Hippocampal formation (tissue), 2 donors: ENCODE measurements at regions not wholly inside any gene's neighbourhood (a gene's known extent, or its start where the extent isn't known, plus 50 kb on each side); places are given as distances from the start of the nearest gene placed in this dataset.
A peak's percentile ranks its signal among the peaks of the same experiment; 100 is the strongest.

Experiments
- DNase-seq, 2 donors: peaks; one replicate each; lab custom pipeline; 2025; lab: John Stamatoyannopoulos, UW

- DNase-seq = no peak
Measured at GRCh38 chr13:99027661-99028425, 50.0 kb upstream of the DOCK9 start.

GRCh38 chr13:99028890-99029289 is 51.0 kb upstream of the DOCK9 start:
- DNase-seq = no peak

GRCh38 chr13:99029576-99029975 is 51.7 kb upstream of the DOCK9 start:
- DNase-seq = no peak

GRCh38 chr13:99030326-99030725 is 52.5 kb upstream of the DOCK9 start:
- DNase-seq = no peak

GRCh38 chr13:99031832-99032231 is 54.0 kb upstream of the DOCK9 start:
- no peak for DNase-seq

- peak in 1 of 2 donors; percentile 81 for DNase-seq
Measured at GRCh38 chr13:99033814-99034213, 56.0 kb upstream of the DOCK9 start.

- DNase-seq = no peak
Measured at GRCh38 chr13:99034333-99035085, 56.6 kb upstream of the DOCK9 start.

GRCh38 chr13:99035715-99036114 is 57.9 kb upstream of the DOCK9 start:
- DNase-seq = no peak

GRCh38 chr13:99037756-99038155 is 59.9 kb upstream of the DOCK9 start:
- no peak for DNase-seq

- DNase-seq = no peak
Measured at GRCh38 chr13:99039718-99040280, 61.9 kb upstream of the DOCK9 start.

GRCh38 chr13:99040536-99041131 is 62.8 kb upstream of the DOCK9 start:
- no peak for DNase-seq

- no peak for DNase-seq
Measured at GRCh38 chr13:99041337-99041736, 63.5 kb upstream of the DOCK9 start.

GRCh38 chr13:99041788-99042187 is 63.9 kb upstream of the DOCK9 start:
- DNase-seq = no peak

- no peak for DNase-seq
Measured at GRCh38 chr13:99042521-99043250, 64.8 kb upstream of the DOCK9 start.

- no peak for DNase-seq
Measured at GRCh38 chr13:99043831-99044231, 66.0 kb upstream of the DOCK9 start.

GRCh38 chr13:99044764-99045163 is 66.9 kb upstream of the DOCK9 start:
- no peak for DNase-seq

GRCh38 chr13:99045396-99045795 is 67.5 kb upstream of the DOCK9 start:
- no peak for DNase-seq

GRCh38 chr13:99046851-99047250 is 69.0 kb upstream of the DOCK9 start:
- DNase-seq = no peak

GRCh38 chr13:99050983-99051488 is 73.2 kb upstream of the DOCK9 start:
- DNase-seq = no peak

- no peak for DNase-seq
Measured at GRCh38 chr13:99051768-99052455, 74.0 kb upstream of the DOCK9 start.

GRCh38 chr13:99053636-99054233 is 75.9 kb upstream of the DOCK9 start:
- no peak for DNase-seq
